GM18907 (cell line): ENCODE measurements at regions not wholly inside any gene's neighbourhood (a gene's known extent, or its start where the extent isn't known, plus 50 kb on each side); places are given as distances from the start of the nearest gene placed in this dataset.

Experiments
- ATAC-seq: cut with Tn5 transposase; IDR thresholded peaks from one replicate; pipeline ENCODE4 v1.9.1; 2021; ENCODE audit warnings: mild to moderate bottlenecking, moderate library complexity; ENCODE audit not compliant: unreplicated experiment

- ATAC-seq = no peak
Measured at GRCh38 chr16:65224471-65224870, 102.6 kb upstream of the CDH11 start.

- no peak for ATAC-seq
Measured at GRCh38 chr16:65223335-65223734, 101.5 kb upstream of the CDH11 start.

- no peak for ATAC-seq
Measured at GRCh38 chr16:65222536-65222935, 100.7 kb upstream of the CDH11 start.

- ATAC-seq = no peak
Measured at GRCh38 chr16:65222049-65222448, 100.2 kb upstream of the CDH11 start.

- ATAC-seq = no peak
Measured at GRCh38 chr16:65219786-65220185, 97.9 kb upstream of the CDH11 start.

- no peak for ATAC-seq
Measured at GRCh38 chr16:65218348-65218747, 96.5 kb upstream of the CDH11 start.

- ATAC-seq = no peak
Measured at GRCh38 chr16:65213866-65214595, 92.2 kb upstream of the CDH11 start.

- no peak for ATAC-seq
Measured at GRCh38 chr16:65212791-65213190, 90.9 kb upstream of the CDH11 start.

GRCh38 chr16:65212240-65212639 is 90.4 kb upstream of the CDH11 start:
- no peak for ATAC-seq

GRCh38 chr16:65202461-65202860 is 80.6 kb upstream of the CDH11 start:
- ATAC-seq = no peak

GRCh38 chr16:65201511-65201910 is 79.6 kb upstream of the CDH11 start:
- ATAC-seq = no peak

GRCh38 chr16:65200857-65201256 is 79.0 kb upstream of the CDH11 start:
- ATAC-seq = no peak

GRCh38 chr16:65200156-65200773 is 78.4 kb upstream of the CDH11 start:
- no peak for ATAC-seq

- no peak for ATAC-seq
Measured at GRCh38 chr16:65196420-65197075, 74.7 kb upstream of the CDH11 start.

- no peak for ATAC-seq
Measured at GRCh38 chr16:65195998-65196397, 74.1 kb upstream of the CDH11 start.

GRCh38 chr16:65185241-65185778 is 63.4 kb upstream of the CDH11 start:
- no peak for ATAC-seq

GRCh38 chr16:65181071-65181561 is 59.3 kb upstream of the CDH11 start:
- no peak for ATAC-seq

GRCh38 chr16:65178151-65178550 is 56.3 kb upstream of the CDH11 start:
- ATAC-seq = no peak

GRCh38 chr16:65176603-65177002 is 54.7 kb upstream of the CDH11 start:
- ATAC-seq = no peak

- no peak for ATAC-seq
Measured at GRCh38 chr16:65172356-65172755, 50.5 kb upstream of the CDH11 start.
